Endothelial cell of umbilical vein (primary cell): ENCODE measurements at regions not wholly inside any gene's neighbourhood (a gene's known extent, or its start where the extent isn't known, plus 50 kb on each side); places are given as distances from the start of the nearest gene placed in this dataset.

Experiments used
- BruUV-seq: library from RNA; stranded (reverse); fragments of 400-500 nt; replicated peaks from 2 replicates; lab custom pipeline; 2021; lab: Mats Ljungman, UMichigan
- CTCF ChIA-PET: fragments of 300-600, 350-600 bp; sonication (Branson Sonifier 250); formaldehyde crosslinking; loops from one replicate; lab custom pipeline; 2021; ENCODE audit warnings: antibody characterized with exemption, inconsistent platforms; lab: Charles Lee
- POLR2A ChIA-PET: fragments of 300-600, 350-600 bp; sonication (Branson Sonifier 250); formaldehyde crosslinking; loops from one replicate; lab custom pipeline; 2021; ENCODE audit warnings: antibody characterized with exemption, inconsistent platforms; lab: Charles Lee
- DNase-seq: peaks from one replicate; pipeline ENCODE4 v3.0.0-alpha.2; 2011; ENCODE audit warnings: low read depth, low spot score
- FAIRE-seq: peaks from 2 replicates; lab custom pipeline; 2011; peaks lifted over from hg19 to GRCh38; lab: Jason Lieb, UNC
- H2AFZ ChIP-seq: 2 replicates; pipeline ENCODE4 v1.6.0; 2012; ENCODE audit warnings: low read depth, low read length, control low read depth, inconsistent platforms
- H3K27ac ChIP-seq: 2 replicates; pipeline ENCODE4 v1.5.1; 2011; ENCODE audit warnings: low read depth, mild to moderate bottlenecking, control low read depth, low read length, moderate library complexity; ENCODE audit not compliant: insufficient read depth
- H3K27me3 ChIP-seq, 2 experiments: 2 replicates each; pipeline versions ENCODE4 v1.6.0 to v1.6.1; 2011; ENCODE audit warnings: low read length in 2 of 2, mixed read lengths in 1 of 2; ENCODE audit not compliant: control insufficient read depth in 2 of 2, insufficient read depth in 2 of 2
- H3K36me3 ChIP-seq, 2 experiments: 2 replicates in 1 of 2; 3 replicates in 1 of 2; pipeline ENCODE4 v1.5.1; 2011; ENCODE audit warnings: low read length in 2 of 2, mild to moderate bottlenecking in 1 of 2, moderate library complexity in 1 of 2; ENCODE audit not compliant: control insufficient read depth in 2 of 2, insufficient read depth in 2 of 2; ENCODE audit errors: extremely low read depth in 1 of 2
- H3K4me1 ChIP-seq: 3 replicates; pipeline ENCODE4 v1.5.1; 2011; ENCODE audit warnings: mild to moderate bottlenecking, low read length; ENCODE audit not compliant: control insufficient read depth, insufficient read depth; ENCODE audit errors: extremely low read depth
- H3K4me2 ChIP-seq: 2 replicates; pipeline ENCODE4 v1.6.1; 2011; ENCODE audit warnings: low read length, control low read depth, mixed read lengths; ENCODE audit not compliant: insufficient read depth
- H3K4me3 ChIP-seq, 3 experiments: fragments of 200-600 bp in 1 of 3; sonication (generic), shearing (Covaris generic) in 1 of 3; replicated peaks in 1 of 3; 2 replicates each; pipeline ENCODE4 v1.5.1; 2011 to 2016; ENCODE audit warnings: control low read depth in 3 of 3, low read length in 3 of 3, mild to moderate bottlenecking in 2 of 3, inconsistent platforms in 1 of 3, low read depth in 1 of 3, moderate library complexity in 1 of 3; ENCODE audit not compliant: insufficient read depth in 1 of 3
- H3K79me2 ChIP-seq: 2 replicates; pipeline ENCODE4 v1.6.0; 2012; ENCODE audit warnings: low read length, inconsistent platforms; ENCODE audit not compliant: control insufficient read depth, insufficient read depth
- H3K9ac ChIP-seq: replicated peaks from 2 replicates; pipeline ENCODE3; 2011; ENCODE audit warnings: low read length, control low read depth; ENCODE audit not compliant: insufficient read depth; ENCODE audit errors: extremely low read depth
- H3K9me1 ChIP-seq: replicated peaks from 3 replicates; pipeline ENCODE4 v1.6.0; 2011; ENCODE audit warnings: mild to moderate bottlenecking, low read length; ENCODE audit not compliant: control insufficient read depth, insufficient read depth; ENCODE audit errors: extremely low read depth
- H3K9me3 ChIP-seq: replicated peaks from 2 replicates; pipeline ENCODE4 v1.5.1; 2012; ENCODE audit warnings: low read length, inconsistent platforms; ENCODE audit not compliant: control insufficient read depth, insufficient read depth
- H4K20me1 ChIP-seq: replicated peaks from 2 replicates; pipeline ENCODE3; 2011; ENCODE audit warnings: mild to moderate bottlenecking, low read length; ENCODE audit not compliant: control insufficient read depth, insufficient read depth; ENCODE audit errors: extremely low read depth
- EZH2 ChIP-seq: IDR thresholded peaks from 2 replicates; pipeline ENCODE4 v1.6.1; 2012; ENCODE audit warnings: borderline replicate concordance, low read depth, mild to moderate bottlenecking, moderate library complexity, low read length, inconsistent platforms; ENCODE audit not compliant: severe bottlenecking
- FOS ChIP-seq: IDR thresholded peaks from 2 replicates; pipeline ENCODE4 v1.6.1; 2011; ENCODE audit warnings: mild to moderate bottlenecking, low read length, moderate library complexity, borderline replicate concordance; ENCODE audit not compliant: insufficient read depth
- GATA2 ChIP-seq: IDR thresholded peaks from 2 replicates; pipeline ENCODE4 v1.7.0; 2011; ENCODE audit warnings: low read depth, mild to moderate bottlenecking, moderate library complexity, mixed read lengths, low read length; ENCODE audit not compliant: insufficient read length, insufficient read depth
- JUN ChIP-seq: IDR thresholded peaks from 2 replicates; pipeline ENCODE4 v1.6.1; 2011; ENCODE audit warnings: borderline replicate concordance, low read depth; ENCODE audit not compliant: insufficient read length, insufficient read depth
- MYC ChIP-seq: IDR thresholded peaks from one replicate; pipeline ENCODE4 v1.6.1; 2011; ENCODE audit warnings: mild to moderate bottlenecking, low read depth, low read length
- POLR2A ChIP-seq: IDR thresholded peaks from 2 replicates; pipeline ENCODE4 v1.6.1; 2012; ENCODE audit warnings: low read depth, mild to moderate bottlenecking, control low read depth, low read length
- POLR2AphosphoS5 ChIP-seq: IDR thresholded peaks from 2 replicates; pipeline ENCODE4 v1.6.1; 2012; ENCODE audit warnings: low read depth, mild to moderate bottlenecking, control low read depth, low read length, moderate library complexity; ENCODE audit not compliant: insufficient read depth
- dilution Hi-C: fragments of 300-500 bp; cut with MboI; formaldehyde crosslinking; loops from one replicate; pipeline ENCODE4 v1.15.0; 2019; ENCODE audit warnings: low sequenced_read_pairs; ENCODE audit not compliant: extremely low pct_ligation_motif_present
- intact Hi-C: fragments of 100-400 bp; cut with micrococcal nuclease; formaldehyde crosslinking; loops from one replicate; pipeline ENCODE4 v1.10.0; 2022
- TF ChIP-seq, protein P1 (sequence below): IDR thresholded peaks from 2 replicates; pipeline ENCODE4 v1.6.1; 2011; ENCODE audit not compliant: insufficient read depth, insufficient read length
- TF ChIP-seq, protein P2 (sequence below), 2 donors: IDR thresholded peaks; 1 replicate in 1 of 2; 2 replicates in 1 of 2; pipeline ENCODE4 v1.5.1; 2011; ENCODE audit warnings: low read length in 2 of 2, mild to moderate bottlenecking in 2 of 2, moderate library complexity in 2 of 2, control low read depth in 1 of 2, inconsistent platforms in 1 of 2, low read depth in 1 of 2; ENCODE audit not compliant: insufficient read depth in 1 of 2; ENCODE audit errors: extremely low read depth in 1 of 2

DNA sequence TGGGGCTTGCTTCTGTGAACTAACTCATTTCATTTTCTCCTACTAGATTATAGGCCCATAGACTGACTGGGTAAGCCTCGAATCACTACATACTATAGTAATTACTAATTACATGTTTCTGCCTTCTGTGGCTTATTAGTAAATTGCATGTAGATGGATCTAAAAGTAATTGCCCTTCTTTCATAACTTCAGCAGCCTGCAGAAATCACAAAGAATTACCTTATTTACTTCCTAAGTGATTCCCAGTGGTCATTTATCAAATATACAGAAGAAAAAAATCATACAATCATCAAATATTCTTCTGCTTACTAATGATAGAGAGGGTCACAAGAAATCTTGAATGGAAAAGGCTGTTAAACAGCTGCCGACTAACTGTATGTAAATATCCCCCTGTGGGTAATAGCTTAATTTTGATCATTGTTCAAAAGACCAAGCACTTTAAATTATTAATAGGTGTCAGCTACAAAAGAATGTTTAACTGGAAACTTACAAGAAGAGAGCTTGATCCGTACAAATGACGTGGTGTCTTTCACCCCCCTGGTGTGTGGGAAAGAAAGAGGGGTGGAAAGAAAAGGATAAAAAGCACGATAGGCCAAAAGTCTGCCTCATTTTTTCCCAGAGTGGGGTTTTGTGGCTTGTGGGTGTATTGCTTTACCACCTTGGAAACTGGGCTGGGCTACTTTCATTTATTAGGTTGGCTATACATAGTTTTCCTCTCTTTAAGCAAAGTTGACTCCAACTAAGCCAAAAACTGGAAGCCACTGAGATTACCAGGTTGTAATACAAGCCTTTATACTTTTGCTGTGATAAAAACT lies 361.8 kb upstream of the ZMIZ1 start:
- no peak for FAIRE-seq
- TF ChIP-seq FOS (no peak), EZH2 (no peak), POLR2A (no peak), JUN (no peak), MYC (no peak), GATA2 (no peak), POLR2AphosphoS5 (no peak)
- TF ChIP-seq, protein P1, sequence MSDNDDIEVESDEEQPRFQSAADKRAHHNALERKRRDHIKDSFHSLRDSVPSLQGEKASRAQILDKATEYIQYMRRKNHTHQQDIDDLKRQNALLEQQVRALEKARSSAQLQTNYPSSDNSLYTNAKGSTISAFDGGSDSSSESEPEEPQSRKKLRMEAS, result no peak
- TF ChIP-seq, protein P2, sequence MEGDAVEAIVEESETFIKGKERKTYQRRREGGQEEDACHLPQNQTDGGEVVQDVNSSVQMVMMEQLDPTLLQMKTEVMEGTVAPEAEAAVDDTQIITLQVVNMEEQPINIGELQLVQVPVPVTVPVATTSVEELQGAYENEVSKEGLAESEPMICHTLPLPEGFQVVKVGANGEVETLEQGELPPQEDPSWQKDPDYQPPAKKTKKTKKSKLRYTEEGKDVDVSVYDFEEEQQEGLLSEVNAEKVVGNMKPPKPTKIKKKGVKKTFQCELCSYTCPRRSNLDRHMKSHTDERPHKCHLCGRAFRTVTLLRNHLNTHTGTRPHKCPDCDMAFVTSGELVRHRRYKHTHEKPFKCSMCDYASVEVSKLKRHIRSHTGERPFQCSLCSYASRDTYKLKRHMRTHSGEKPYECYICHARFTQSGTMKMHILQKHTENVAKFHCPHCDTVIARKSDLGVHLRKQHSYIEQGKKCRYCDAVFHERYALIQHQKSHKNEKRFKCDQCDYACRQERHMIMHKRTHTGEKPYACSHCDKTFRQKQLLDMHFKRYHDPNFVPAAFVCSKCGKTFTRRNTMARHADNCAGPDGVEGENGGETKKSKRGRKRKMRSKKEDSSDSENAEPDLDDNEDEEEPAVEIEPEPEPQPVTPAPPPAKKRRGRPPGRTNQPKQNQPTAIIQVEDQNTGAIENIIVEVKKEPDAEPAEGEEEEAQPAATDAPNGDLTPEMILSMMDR (IDR thresholded peaks at IDR 0.05; ENCODE audit: extremely low read depth in 1 of 2, insufficient read depth in 1 of 2, low read depth in 1 of 2, low read length in 2 of 2), result no peak
- Histone ChIP-seq H3K27me3 (peaks cover 4 to 5% of the 10 kb centered on the region in 2 experiments), H3K36me3 (no peaks in the 10 kb centered on the region), H3K4me1 (peaks cover 2% of the 10 kb centered on the region), H3K4me2 (no peak overlapping the region), H3K9ac (no peak overlapping the region), H4K20me1 (no peaks in the 10 kb centered on the region), H3K27ac (no peak overlapping the region), H3K9me1 (no peaks in the 10 kb centered on the region), H2AFZ (no peak overlapping the region), H3K9me3 (no peaks in the 10 kb centered on the region), H3K4me3 (no peak overlapping the region), H3K79me2 (no peaks in the 10 kb centered on the region)
- BruUV-seq, result no TSS peak
- POLR2A ChIA-PET, result no interaction called here
- intact Hi-C loops, result no loop called here
- CTCF ChIA-PET, result no interaction called here
- dilution Hi-C loops, result no loop called here
- no peak for DNase-seq
